ENCODE measurements at regions not wholly inside any gene's neighbourhood (a gene's known extent, or its start where the extent isn't known, plus 50 kb on each side); places are given as distances from the start of the nearest gene placed in this dataset.

GRCh38 chr13:81773263-81773662, 1432.3 kb upstream of the SPRY2 start:
- H3K4me3 Mint-ChIP-seq: no peak overlapping the region
- ChIA-PET POLR2A (no interaction called here), CTCF (no interaction called here)
- Histone ChIP-seq H3K4me3 (ENCODE audit: control insufficient read depth in 1 of 2, extremely low read depth in 1 of 2, low read length in 1 of 2) (no peak overlapping the region), H3K4me1 (ENCODE audit: control insufficient read depth in 1 of 2, extremely low read depth in 1 of 2, insufficient read depth in 2 of 2, low read length in 2 of 2) (no peaks in the 10 kb centered on the region), H3K36me3 (ENCODE audit: control insufficient read depth in 2 of 2, extremely low read depth in 1 of 2, insufficient read depth in 1 of 2, low read length in 1 of 2) (no peaks in the 10 kb centered on the region), H3K9me3 (no peaks in the 10 kb centered on the region), H3K27ac (ENCODE audit: low read length) (no peak overlapping the region), H3K27me3 (replicated peaks in 1 of 2; ENCODE audit: control insufficient read depth in 2 of 2, extremely low read depth in 1 of 2, insufficient read depth in 2 of 2, low read length in 1 of 2) (no peaks in the 10 kb centered on the region)
- H3K27me3 Mint-ChIP-seq: no peaks in the 10 kb centered on the region
- DNase-seq (no peak), ATAC-seq (replicated peaks in 1 of 4) (no peak)
- H3K36me3 Mint-ChIP-seq: no peaks in the 10 kb centered on the region
- WGBS (ENCODE audit: insufficient coverage): no CpG with 5 or more reads among the region's 1 CpG
- H3K9me3 Mint-ChIP-seq: peaks cover under 1 to 15% (median 10%) of the 10 kb centered on the region in 3 donors
- H3K27ac Mint-ChIP-seq: no peak overlapping the region
- no peaks in the 10 kb centered on the region for H3K4me1 Mint-ChIP-seq

DNA sequence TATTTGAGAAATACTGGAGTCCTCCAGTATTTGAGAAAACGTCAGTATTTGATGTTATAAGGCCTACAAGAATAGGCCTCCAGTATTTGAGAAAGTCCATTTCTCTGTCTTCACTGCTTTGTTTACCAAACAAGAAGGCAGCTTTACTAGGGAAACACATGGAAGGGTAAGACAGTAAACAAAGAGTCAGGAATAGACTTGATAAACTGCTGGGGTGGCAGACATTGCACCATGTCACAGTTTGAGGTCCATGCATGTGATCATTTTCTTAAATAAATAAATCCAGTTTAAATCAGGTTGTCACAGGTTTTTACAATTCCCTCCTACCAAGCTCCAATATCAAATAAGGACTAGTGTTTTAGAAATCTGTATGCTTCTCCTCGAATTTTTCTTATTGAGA, 1431.0 kb upstream of the SPRY2 start:
- Mint-ChIP-seq H3K4me3 (no peak overlapping the region), H3K27ac (no peak overlapping the region), H3K4me1 (no peaks in the 10 kb centered on the region), H3K27me3 (no peaks in the 10 kb centered on the region), H3K9me3 (peaks cover 0 to 22% (median 6%) of the 10 kb centered on the region in 3 donors), H3K36me3 (no peaks in the 10 kb centered on the region)
- POLR2A ChIA-PET: no interaction called here
- DNase-seq (no peak), ATAC-seq (replicated peaks in 1 of 4) (no peak)
- no peaks in the 10 kb centered on the region for H3K27me3 ChIP-seq (replicated peaks in 1 of 2; ENCODE audit: control insufficient read depth in 2 of 2, extremely low read depth in 1 of 2, insufficient read depth in 2 of 2, low read length in 1 of 2)
- no peaks in the 10 kb centered on the region for H3K9me3 ChIP-seq
- no peak overlapping the region for H3K27ac ChIP-seq (ENCODE audit: low read length)
- no CpG with 5 or more reads among the region's 2 CpGs for WGBS (ENCODE audit: insufficient coverage)
- H3K4me1 ChIP-seq (ENCODE audit: control insufficient read depth in 1 of 2, extremely low read depth in 1 of 2, insufficient read depth in 2 of 2, low read length in 2 of 2): no peaks in the 10 kb centered on the region
- no peaks in the 10 kb centered on the region for H3K36me3 ChIP-seq (ENCODE audit: control insufficient read depth in 2 of 2, extremely low read depth in 1 of 2, insufficient read depth in 1 of 2, low read length in 1 of 2)
- CTCF ChIA-PET: no interaction called here
- no peak overlapping the region for H3K4me3 ChIP-seq (ENCODE audit: control insufficient read depth in 1 of 2, extremely low read depth in 1 of 2, low read length in 1 of 2)

- Histone ChIP-seq H3K4me1 (ENCODE audit: control insufficient read depth in 1 of 2, extremely low read depth in 1 of 2, insufficient read depth in 2 of 2, low read length in 2 of 2) (no peaks in the 10 kb centered on the region), H3K36me3 (ENCODE audit: control insufficient read depth in 2 of 2, extremely low read depth in 1 of 2, insufficient read depth in 1 of 2, low read length in 1 of 2) (no peaks in the 10 kb centered on the region), H3K4me3 (ENCODE audit: control insufficient read depth in 1 of 2, extremely low read depth in 1 of 2, low read length in 1 of 2) (no peak overlapping the region), H3K27me3 (replicated peaks in 1 of 2; ENCODE audit: control insufficient read depth in 2 of 2, extremely low read depth in 1 of 2, insufficient read depth in 2 of 2, low read length in 1 of 2) (no peaks in the 10 kb centered on the region), H3K27ac (ENCODE audit: low read length) (no peak overlapping the region), H3K9me3 (no peaks in the 10 kb centered on the region)
- H3K4me3 Mint-ChIP-seq: no peak overlapping the region
- ChIA-PET POLR2A (no interaction called here), CTCF (no interaction called here)
- ATAC-seq (replicated peaks in 1 of 4) (no peak), DNase-seq (no peak)
- H3K27ac Mint-ChIP-seq: no peak overlapping the region
- no peaks in the 10 kb centered on the region for H3K27me3 Mint-ChIP-seq
- no CpG with 5 or more reads among the region's 2 CpGs for WGBS (ENCODE audit: insufficient coverage)
- H3K4me1 Mint-ChIP-seq: no peaks in the 10 kb centered on the region
- H3K9me3 Mint-ChIP-seq: peaks cover 5 to 25% (median 9%) of the 10 kb centered on the region in 3 donors
- no peaks in the 10 kb centered on the region for H3K36me3 Mint-ChIP-seq
Observed at GRCh38 chr13:81770868-81771505, 1430.1 kb upstream of the SPRY2 start.

- ChIA-PET CTCF (no interaction called here), POLR2A (no interaction called here)
- no peak for DNase-seq
- H3K9me3 ChIP-seq: peaks cover 4% of the 10 kb centered on the region
- no peak overlapping the region for H3K4me3 ChIP-seq (ENCODE audit: control insufficient read depth in 1 of 2, extremely low read depth in 1 of 2, low read length in 1 of 2)
- ATAC-seq (replicated peaks in 1 of 4): no peak
- H3K27ac ChIP-seq (ENCODE audit: low read length): no peak overlapping the region
- 80% methylated on average over 1 of the region's 1 CpG for WGBS (ENCODE audit: insufficient coverage)
- Mint-ChIP-seq H3K36me3 (no peaks in the 10 kb centered on the region), H3K4me1 (no peaks in the 10 kb centered on the region), H3K4me3 (no peak overlapping the region), H3K27me3 (no peaks in the 10 kb centered on the region), H3K27ac (no peak overlapping the region), H3K9me3 (peaks cover 9 to 41% (median 12%) of the 10 kb centered on the region in 3 donors)
- no peaks in the 10 kb centered on the region for H3K36me3 ChIP-seq (ENCODE audit: control insufficient read depth in 2 of 2, extremely low read depth in 1 of 2, insufficient read depth in 1 of 2, low read length in 1 of 2)
- H3K4me1 ChIP-seq (ENCODE audit: control insufficient read depth in 1 of 2, extremely low read depth in 1 of 2, insufficient read depth in 2 of 2, low read length in 2 of 2): no peaks in the 10 kb centered on the region
- H3K27me3 ChIP-seq (replicated peaks in 1 of 2; ENCODE audit: control insufficient read depth in 2 of 2, extremely low read depth in 1 of 2, insufficient read depth in 2 of 2, low read length in 1 of 2): no peaks in the 10 kb centered on the region
Observed at GRCh38 chr13:81762449-81762848, 1421.5 kb upstream of the SPRY2 start.

DNA sequence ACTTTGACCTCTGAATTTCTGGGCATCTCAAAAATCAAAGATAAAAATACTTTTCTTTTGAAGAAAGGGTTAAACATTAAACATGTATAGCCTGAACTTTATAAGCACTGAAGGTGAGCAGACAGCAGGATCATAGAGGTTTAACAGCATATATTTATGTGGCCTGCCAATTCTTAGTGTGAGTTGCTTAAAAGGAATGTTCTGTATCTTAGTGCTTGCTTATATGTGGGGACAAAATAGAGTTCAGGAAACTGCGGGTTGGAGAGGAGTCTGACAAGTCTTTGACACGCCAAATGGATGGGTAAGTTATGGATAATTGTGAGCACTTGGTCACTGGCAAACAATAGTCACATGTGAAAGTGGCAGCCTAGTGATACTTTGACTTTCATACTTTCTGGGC, 1419.4 kb upstream of the SPRY2 start:
- WGBS (ENCODE audit: insufficient coverage): 88% methylated on average over 2 of the region's 2 CpGs
- Histone ChIP-seq H3K4me1 (ENCODE audit: control insufficient read depth in 1 of 2, extremely low read depth in 1 of 2, insufficient read depth in 2 of 2, low read length in 2 of 2) (no peaks in the 10 kb centered on the region), H3K4me3 (ENCODE audit: control insufficient read depth in 1 of 2, extremely low read depth in 1 of 2, low read length in 1 of 2) (no peak overlapping the region), H3K9me3 (peaks cover 4% of the 10 kb centered on the region), H3K27ac (ENCODE audit: low read length) (no peak overlapping the region), H3K36me3 (ENCODE audit: control insufficient read depth in 2 of 2, extremely low read depth in 1 of 2, insufficient read depth in 1 of 2, low read length in 1 of 2) (no peaks in the 10 kb centered on the region), H3K27me3 (replicated peaks in 1 of 2; ENCODE audit: control insufficient read depth in 2 of 2, extremely low read depth in 1 of 2, insufficient read depth in 2 of 2, low read length in 1 of 2) (no peaks in the 10 kb centered on the region)
- Mint-ChIP-seq H3K4me3 (no peak overlapping the region), H3K9me3 (peaks cover 7 to 34% (median 9%) of the 10 kb centered on the region in 3 donors), H3K27ac (no peak overlapping the region), H3K4me1 (no peaks in the 10 kb centered on the region), H3K27me3 (no peaks in the 10 kb centered on the region), H3K36me3 (no peaks in the 10 kb centered on the region)
- ChIA-PET POLR2A (no interaction called here), CTCF (no interaction called here)
- no peak for DNase-seq
- no peak for ATAC-seq (replicated peaks in 1 of 4)

DNA sequence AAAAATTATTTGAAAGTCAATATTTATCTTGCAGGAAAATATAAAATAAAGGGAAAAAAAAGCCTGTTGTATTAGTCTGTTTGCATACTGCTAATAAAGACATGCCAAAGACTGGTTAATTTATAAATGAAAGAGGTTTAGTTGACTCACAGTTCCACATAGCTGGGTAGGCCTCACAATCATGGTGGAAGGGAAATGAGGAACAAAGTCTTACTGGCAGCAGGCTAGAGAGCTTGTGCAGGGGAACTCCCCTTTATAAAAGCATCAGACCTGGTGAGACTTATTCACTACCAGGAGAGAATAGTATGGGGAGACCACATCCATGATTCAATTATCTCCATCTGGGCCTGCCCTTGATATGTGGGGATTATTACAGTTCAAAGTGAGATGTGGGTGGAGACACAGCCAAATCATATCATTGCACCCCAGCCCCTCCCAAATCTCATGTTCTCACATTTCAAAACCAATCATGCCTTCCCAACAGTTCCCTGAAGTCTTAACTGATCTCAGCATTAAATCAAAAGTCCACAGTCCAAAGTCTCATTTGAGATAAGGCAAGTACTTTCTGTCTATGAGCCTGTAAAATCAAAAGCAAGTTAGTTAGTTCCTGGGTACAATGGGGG, 1416.5 kb upstream of the SPRY2 start:
- Mint-ChIP-seq H3K9me3 (peaks cover 7 to 34% (median 9%) of the 10 kb centered on the region in 3 donors), H3K36me3 (no peaks in the 10 kb centered on the region), H3K4me1 (no peaks in the 10 kb centered on the region), H3K4me3 (no peak overlapping the region), H3K27ac (no peak overlapping the region), H3K27me3 (no peaks in the 10 kb centered on the region)
- POLR2A ChIA-PET: no interaction called here
- no peak overlapping the region for H3K27ac ChIP-seq (ENCODE audit: low read length)
- no peaks in the 10 kb centered on the region for H3K4me1 ChIP-seq (ENCODE audit: control insufficient read depth in 1 of 2, extremely low read depth in 1 of 2, insufficient read depth in 2 of 2, low read length in 2 of 2)
- DNase-seq (no peak), ATAC-seq (replicated peaks in 1 of 4) (no peak)
- H3K36me3 ChIP-seq (ENCODE audit: control insufficient read depth in 2 of 2, extremely low read depth in 1 of 2, insufficient read depth in 1 of 2, low read length in 1 of 2): no peaks in the 10 kb centered on the region
- no peak overlapping the region for H3K4me3 ChIP-seq (ENCODE audit: control insufficient read depth in 1 of 2, extremely low read depth in 1 of 2, low read length in 1 of 2)
- H3K9me3 ChIP-seq: peaks cover 4% of the 10 kb centered on the region
- CTCF ChIA-PET: no interaction called here
- H3K27me3 ChIP-seq (replicated peaks in 1 of 2; ENCODE audit: control insufficient read depth in 2 of 2, extremely low read depth in 1 of 2, insufficient read depth in 2 of 2, low read length in 1 of 2): no peaks in the 10 kb centered on the region

- no peak for ATAC-seq (replicated peaks in 1 of 4)
- H3K27ac Mint-ChIP-seq: no peak overlapping the region
- CTCF ChIA-PET: no interaction called here
- no peaks in the 10 kb centered on the region for H3K36me3 ChIP-seq (ENCODE audit: control insufficient read depth in 2 of 2, extremely low read depth in 1 of 2, insufficient read depth in 1 of 2, low read length in 1 of 2)
- DNase-seq: no peak
- no peaks in the 10 kb centered on the region for H3K4me1 ChIP-seq (ENCODE audit: control insufficient read depth in 1 of 2, extremely low read depth in 1 of 2, insufficient read depth in 2 of 2, low read length in 2 of 2)
- H3K4me3 ChIP-seq (ENCODE audit: control insufficient read depth in 1 of 2, extremely low read depth in 1 of 2, low read length in 1 of 2): no peak overlapping the region
- POLR2A ChIA-PET: no interaction called here
- H3K36me3 Mint-ChIP-seq: no peaks in the 10 kb centered on the region
- H3K4me1 Mint-ChIP-seq: no peaks in the 10 kb centered on the region
- H3K4me3 Mint-ChIP-seq: no peak overlapping the region
- no peak overlapping the region for H3K27ac ChIP-seq (ENCODE audit: low read length)
- H3K9me3 Mint-ChIP-seq: peaks cover 6 to 13% (median 12%) of the 10 kb centered on the region in 3 donors
- H3K27me3 Mint-ChIP-seq: no peaks in the 10 kb centered on the region
- H3K9me3 ChIP-seq: peaks cover 4% of the 10 kb centered on the region
- WGBS (ENCODE audit: insufficient coverage): no CpG with 5 or more reads among the region's 4 CpGs
- H3K27me3 ChIP-seq (replicated peaks in 1 of 2; ENCODE audit: control insufficient read depth in 2 of 2, extremely low read depth in 1 of 2, insufficient read depth in 2 of 2, low read length in 1 of 2): no peaks in the 10 kb centered on the region
Observed at GRCh38 chr13:81745391-81745790, 1404.5 kb upstream of the SPRY2 start.
